Smooth muscle cell (in vitro differentiated cells): ENCODE measurements at regions not wholly inside any gene's neighbourhood (a gene's known extent, or its start where the extent isn't known, plus 50 kb on each side); places are given as distances from the start of the nearest gene placed in this dataset.
"Not testable (repeated sequence)": the region's sequence is repeated elsewhere in the genome, so short reads cannot be mapped to it uniquely, and the experiment has no call there.

Experiments used
- DNase-seq: peaks from one replicate; lab custom pipeline; 2025; ENCODE audit not compliant: unreplicated experiment; lab: John Stamatoyannopoulos, UW
- H2AFZ ChIP-seq: fragments of 200-600 bp; sonication (generic); 2 replicates; pipeline ENCODE4 v1.6.0; 2016; ENCODE audit warnings: antibody characterized with exemption, low read depth, mild to moderate bottlenecking
- H3F3A ChIP-seq: fragments of 200-600 bp; sonication (generic); 2 replicates; pipeline ENCODE4 v1.6.0; 2017; ENCODE audit warnings: antibody characterized with exemption, low read depth
- H3K27ac ChIP-seq: fragments of 200-600 bp; sonication (generic); 2 replicates; pipeline ENCODE4 v1.5.1; 2016; ENCODE audit warnings: low read depth, mild to moderate bottlenecking
- H3K27me3 ChIP-seq: fragments of 200-600 bp; sonication (generic); 2 replicates; pipeline ENCODE4 v1.6.1; 2016; ENCODE audit warnings: low read depth, mild to moderate bottlenecking
- H3K36me3 ChIP-seq: fragments of 200-600 bp; sonication (generic); 2 replicates; pipeline ENCODE4 v1.5.1; 2016; ENCODE audit warnings: low read depth
- H3K4me1 ChIP-seq: fragments of 200-600 bp; sonication (generic); 2 replicates; pipeline ENCODE4 v1.5.1; 2016; ENCODE audit warnings: low read depth
- H3K4me2 ChIP-seq: fragments of 200-600 bp; sonication (generic); 2 replicates; pipeline ENCODE4 v1.6.0; 2016; ENCODE audit warnings: mild to moderate bottlenecking
- H3K4me3 ChIP-seq: fragments of 200-600 bp; sonication (generic); 2 replicates; pipeline ENCODE4 v1.5.1; 2016; ENCODE audit warnings: mild to moderate bottlenecking
- H3K79me2 ChIP-seq: fragments of 200-600 bp; sonication (generic); 2 replicates; pipeline ENCODE4 v1.6.0; 2016; ENCODE audit warnings: low read depth, mild to moderate bottlenecking
- H3K9ac ChIP-seq: fragments of 200-600 bp; sonication (generic); 2 replicates; pipeline ENCODE4 v1.6.0; 2016; ENCODE audit warnings: low read depth
- H3K9me3 ChIP-seq: fragments of 200-600 bp; sonication (generic); replicated peaks from 2 replicates; pipeline ENCODE4 v1.5.1; 2016; ENCODE audit warnings: low read depth
- H4K20me1 ChIP-seq: fragments of 200-600 bp; sonication (generic); 2 replicates; pipeline ENCODE4 v1.6.0; 2016; ENCODE audit warnings: low read depth
- CTCF ChIP-seq: fragments of 200-600 bp; sonication (generic); IDR thresholded peaks from 2 replicates; pipeline ENCODE4 v1.5.1; 2017; ENCODE audit warnings: borderline replicate concordance, mild to moderate bottlenecking, antibody characterized with exemption; ENCODE audit not compliant: insufficient read depth, poor library complexity, severe bottlenecking
- WGBS: methylation state at CpG from one replicate; pipeline ENCODE4 v1.1.7; 2016; ENCODE audit warnings: low lambda C conversion rate; 5-methylcytosine and 5-hydroxymethylcytosine counted together

DNA sequence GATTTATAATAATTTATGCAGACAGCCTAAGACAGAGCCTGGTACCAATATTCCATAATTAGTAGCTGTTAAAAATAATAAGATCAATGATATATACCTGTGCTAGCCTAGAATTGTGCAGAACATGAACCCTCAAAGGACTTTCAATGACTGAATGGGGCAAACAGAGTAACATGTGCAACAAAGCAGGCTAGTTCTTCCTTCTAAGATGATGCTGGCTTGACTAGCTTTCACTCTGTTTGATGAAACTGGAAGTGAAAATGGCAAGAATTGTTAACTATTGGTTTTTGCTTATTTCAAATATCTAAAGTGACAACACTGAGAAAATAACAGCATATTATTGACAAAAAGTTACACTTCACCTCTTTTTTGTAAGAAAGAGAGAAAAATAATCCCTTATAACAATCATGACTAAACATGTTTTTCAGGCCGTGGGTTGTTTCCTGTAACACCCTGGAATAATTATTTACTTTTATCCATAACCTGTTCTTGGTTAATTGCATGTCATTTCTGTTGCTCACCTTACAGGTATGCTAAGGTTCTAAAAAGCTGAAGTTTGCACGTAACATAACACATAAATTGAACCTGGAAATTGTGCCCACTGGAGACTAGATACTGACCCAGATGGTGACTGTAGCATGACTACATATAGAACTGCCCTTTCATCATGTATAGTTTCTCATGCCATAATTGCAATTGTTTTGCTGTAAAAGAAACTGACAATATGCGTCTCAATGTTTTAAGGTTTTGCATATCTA lies 108.7 kb downstream of the C18orf54 start:
- Histone ChIP-seq H3K4me1 (peaks cover 2% of the 10 kb centered on the region), H3K9ac (no peak overlapping the region), H4K20me1 (no peaks in the 10 kb centered on the region), H3K36me3 (no peaks in the 10 kb centered on the region), H3F3A (no peaks in the 10 kb centered on the region), H3K9me3 (no peaks in the 10 kb centered on the region), H3K27me3 (no peaks in the 10 kb centered on the region), H3K4me2 (no peak overlapping the region), H3K4me3 (no peak overlapping the region), H3K79me2 (no peaks in the 10 kb centered on the region), H3K27ac (no peak overlapping the region), H2AFZ (no peak overlapping the region)
- DNase-seq: no peak
- 84% methylated on average over 3 of the region's 3 CpGs for WGBS
- no peak for TF ChIP-seq CTCF

GRCh38 chr18:54479365-54479764 lies 111.7 kb upstream of the DYNAP start:
- WGBS: 67% methylated on average over 5 of the region's 5 CpGs
- no peak for DNase-seq

DNA sequence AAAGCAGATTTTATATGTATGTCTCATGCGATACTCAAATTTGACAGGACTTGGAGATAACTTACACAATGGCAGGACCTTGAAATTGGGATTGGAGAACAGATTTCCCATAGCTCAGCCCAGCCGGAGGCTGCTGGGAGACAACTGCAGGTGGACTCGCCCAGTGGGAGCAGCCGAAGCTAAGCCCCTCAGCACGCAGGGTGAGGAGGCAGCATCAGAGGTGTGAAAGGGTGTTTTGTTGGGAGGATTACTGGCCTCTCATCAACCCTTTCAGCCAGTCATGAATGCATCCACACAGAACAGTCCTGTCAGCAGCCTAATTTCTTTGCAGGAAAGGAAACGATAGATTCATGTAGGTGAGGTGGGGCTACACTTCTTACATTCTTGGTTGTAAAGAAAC lies 110.4 kb upstream of the DYNAP start:
- H3K79me2 ChIP-seq: no peaks in the 10 kb centered on the region
- H3K36me3 ChIP-seq: no peaks in the 10 kb centered on the region
- no peaks in the 10 kb centered on the region for H3K9me3 ChIP-seq
- H3K4me3 ChIP-seq: no peak overlapping the region
- H3K27me3 ChIP-seq: peaks cover 11% of the 10 kb centered on the region
- H3F3A ChIP-seq: no peaks in the 10 kb centered on the region
- H3K4me2 ChIP-seq: no peak overlapping the region
- TF ChIP-seq CTCF: no peak
- no peak overlapping the region for H3K9ac ChIP-seq
- H3K4me1 ChIP-seq: peaks cover 20% of the 10 kb centered on the region
- WGBS: 84% methylated on average over 6 of the region's 6 CpGs
- no peak for DNase-seq
- H3K27ac ChIP-seq: no peak overlapping the region
- H2AFZ ChIP-seq: no peak overlapping the region
- no peaks in the 10 kb centered on the region for H4K20me1 ChIP-seq

More at GRCh38 chr18:54479365-54479764, 111.7 kb upstream of the DYNAP start:
- Histone ChIP-seq H4K20me1 (no peaks in the 10 kb centered on the region), H3K27me3 (peaks cover 11% of the 10 kb centered on the region), H3K9ac (no peak overlapping the region), H3K27ac (no peak overlapping the region), H3F3A (no peaks in the 10 kb centered on the region), H3K4me2 (no peak overlapping the region), H3K4me3 (no peak overlapping the region), H3K79me2 (no peaks in the 10 kb centered on the region), H3K4me1 (peaks cover 20% of the 10 kb centered on the region), H3K36me3 (no peaks in the 10 kb centered on the region), H2AFZ (no peak overlapping the region), H3K9me3 (no peaks in the 10 kb centered on the region)
- TF ChIP-seq CTCF: no peak

DNA sequence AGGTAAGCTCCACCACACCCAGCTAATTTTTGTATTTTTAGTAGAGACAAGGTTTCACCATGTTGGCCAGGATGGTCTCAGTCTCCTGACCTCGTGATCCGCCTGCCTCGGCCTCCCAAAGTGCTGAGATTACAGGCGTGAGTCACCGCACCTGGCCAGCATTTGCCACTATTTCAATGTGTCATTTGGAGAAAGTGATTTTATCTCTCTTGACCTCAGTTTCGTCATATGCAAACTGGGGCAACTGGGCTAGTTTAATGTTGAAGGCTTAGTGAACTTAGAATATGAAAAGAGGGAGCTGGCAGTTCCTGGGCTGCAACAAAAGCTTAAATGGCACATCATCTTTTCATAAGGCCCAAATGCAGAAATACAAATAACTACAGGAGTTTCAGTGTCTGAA lies 88.6 kb upstream of the DYNAP start:
- not testable (repeated sequence) for H3K4me3 ChIP-seq, DNase-seq, H3F3A ChIP-seq, H3K4me1 ChIP-seq, H3K36me3 ChIP-seq, H3K27ac ChIP-seq, H2AFZ ChIP-seq, H3K4me2 ChIP-seq, H3K9ac ChIP-seq, H4K20me1 ChIP-seq, H3K9me3 ChIP-seq, H3K79me2 ChIP-seq, H3K27me3 ChIP-seq
- WGBS: 87% methylated on average over 6 of the region's 6 CpGs
